ENCODE measurements at regions not wholly inside any gene's neighbourhood (a gene's known extent, or its start where the extent isn't known, plus 50 kb on each side); places are given as distances from the start of the nearest gene placed in this dataset.

DNA sequence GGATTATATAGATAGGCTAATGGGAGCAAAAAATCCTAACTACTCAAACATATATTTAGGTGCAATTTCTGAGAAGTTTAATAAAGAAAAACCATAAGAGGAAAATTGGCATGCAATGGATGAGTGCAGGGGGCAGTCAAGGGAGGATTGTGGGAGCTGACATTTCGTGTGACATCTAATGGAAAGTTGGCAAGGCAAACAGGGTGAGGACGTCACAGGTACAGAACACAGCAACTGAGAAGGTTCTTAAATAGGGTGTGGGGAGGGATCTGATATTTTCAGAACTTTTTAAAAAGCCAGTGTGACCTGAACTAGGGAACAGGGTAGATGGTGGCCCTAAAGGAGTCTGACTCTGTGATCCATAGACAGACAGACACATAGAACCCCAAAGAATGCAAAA lies 194.9 kb upstream of the GLI3 start:
- no peak for DNase-seq

DNA sequence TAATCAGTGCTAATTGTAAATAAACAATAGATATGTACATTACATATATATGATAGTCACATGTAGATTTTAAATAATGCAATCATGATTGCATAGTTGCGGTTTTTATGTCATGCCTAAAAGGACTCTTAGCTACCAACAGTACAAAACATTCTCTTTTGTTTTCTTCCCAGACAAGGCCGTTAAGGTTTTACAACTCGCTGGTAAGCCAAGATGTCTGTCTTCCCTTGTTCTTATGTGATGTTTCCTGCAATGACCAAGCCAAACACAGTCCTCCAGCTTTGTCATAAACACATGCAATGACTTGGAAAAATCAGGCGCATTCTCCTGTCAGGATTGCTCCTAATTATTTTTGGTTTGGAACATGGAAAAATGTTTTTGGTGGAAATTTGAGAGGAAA lies 192.3 kb upstream of the GLI3 start:
- no peak for DNase-seq

DNA sequence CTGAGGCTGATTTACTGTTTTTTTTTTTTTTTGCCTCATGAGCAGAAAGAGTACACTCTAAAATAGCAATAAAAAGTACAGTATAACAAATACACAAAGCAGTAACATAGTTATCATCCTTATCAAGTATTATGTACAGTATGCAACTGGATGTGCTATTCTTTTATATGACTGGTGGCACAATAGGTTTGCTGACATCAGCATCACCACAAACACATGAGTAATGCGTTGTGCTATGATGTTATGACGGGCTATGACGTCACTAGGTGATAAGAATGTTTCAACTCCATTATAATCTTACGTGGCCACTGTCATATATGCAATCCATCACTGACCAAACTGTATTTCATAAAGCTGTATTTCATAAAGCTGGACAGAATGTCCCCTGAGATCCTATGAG lies 189.2 kb upstream of the GLI3 start:
- DNase-seq, result no peak

DNA sequence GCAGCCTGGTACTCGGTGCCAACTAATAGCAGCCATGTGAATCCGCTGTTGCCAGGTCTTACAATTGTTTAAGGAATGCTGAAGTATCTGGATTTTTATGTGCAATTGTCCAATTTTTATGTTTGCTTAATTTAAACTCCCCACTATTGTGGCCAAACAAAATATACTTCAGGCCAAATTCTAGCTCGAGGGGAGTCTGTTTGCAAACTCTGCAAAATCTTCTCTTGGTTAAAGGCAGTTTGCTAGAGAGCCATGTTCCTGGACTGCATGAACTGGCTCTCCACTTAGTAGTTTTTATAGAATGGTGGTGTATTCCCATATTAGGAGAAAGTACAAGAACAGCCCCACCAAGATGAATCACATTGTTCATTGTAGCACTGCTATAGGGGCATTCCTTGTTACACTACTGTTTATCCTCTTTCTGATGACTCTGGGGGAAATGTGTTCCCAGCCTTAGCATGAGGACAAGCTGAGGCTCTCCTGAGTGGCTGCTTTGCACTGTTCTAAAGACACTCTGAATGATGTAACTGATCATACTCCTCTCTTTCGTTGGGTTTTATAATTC lies 178.0 kb upstream of the GLI3 start:
- no peak for DNase-seq

DNA sequence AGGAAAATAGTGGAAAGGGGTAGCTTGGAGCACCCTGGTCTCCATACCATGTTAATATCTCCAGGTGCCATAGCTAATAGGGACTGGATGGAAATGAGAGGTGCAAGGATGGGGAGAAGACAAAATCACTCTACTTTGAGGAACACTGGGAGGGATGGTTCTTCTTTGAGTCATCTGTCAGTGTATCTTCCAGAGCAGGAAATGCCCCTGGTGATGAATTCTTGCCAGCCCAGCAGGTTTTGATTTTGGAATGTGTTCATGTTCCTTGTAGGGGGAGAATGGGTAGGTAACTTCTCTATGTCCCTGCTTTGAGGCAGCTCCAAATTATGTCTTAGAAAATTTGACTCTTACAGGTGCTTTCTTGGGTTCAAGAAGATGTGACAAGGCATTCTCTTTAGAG lies 177.0 kb upstream of the GLI3 start:
- DNase-seq, result no peak

DNA sequence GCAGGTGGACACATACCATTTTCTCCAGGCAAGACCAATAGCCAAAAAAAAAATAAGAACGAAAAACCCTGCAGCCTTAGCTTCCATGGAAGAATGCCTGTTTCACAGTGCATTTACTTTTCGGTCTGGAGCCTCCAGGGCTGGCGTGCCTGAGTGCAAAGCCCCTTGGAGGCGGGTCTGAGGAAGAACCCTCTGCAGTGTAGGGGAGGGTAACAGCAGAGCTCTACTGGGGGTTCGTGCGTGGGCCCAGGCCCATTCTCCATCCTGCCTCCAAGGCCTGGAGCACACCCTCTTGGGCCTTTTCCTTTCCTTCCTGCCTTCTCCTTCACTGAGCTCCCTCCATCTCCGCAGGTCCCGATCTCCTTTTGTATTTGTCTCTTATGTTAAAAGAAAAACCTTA lies 172.3 kb upstream of the GLI3 start:
- DNase-seq, result no peak

DNA sequence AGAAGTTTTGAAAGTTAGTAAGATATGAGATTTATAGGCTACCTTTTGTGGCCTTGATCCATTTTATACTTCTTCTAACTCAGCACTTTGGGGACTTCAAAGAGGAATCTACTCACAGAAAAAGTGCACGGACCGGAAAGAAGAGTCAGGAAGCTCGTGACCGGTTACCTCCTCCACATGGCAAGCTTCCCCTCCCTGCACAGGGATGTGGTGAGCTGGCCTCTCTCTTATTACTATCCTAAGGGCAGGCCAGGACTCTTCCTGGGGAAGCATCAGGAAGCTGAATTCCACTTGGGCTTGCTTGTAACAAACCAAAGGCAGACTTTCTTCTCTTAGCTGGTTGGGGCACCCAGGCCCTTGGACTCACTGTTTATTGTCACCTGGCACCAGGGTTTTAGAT lies 170.8 kb upstream of the GLI3 start:
- no peak for DNase-seq

DNA sequence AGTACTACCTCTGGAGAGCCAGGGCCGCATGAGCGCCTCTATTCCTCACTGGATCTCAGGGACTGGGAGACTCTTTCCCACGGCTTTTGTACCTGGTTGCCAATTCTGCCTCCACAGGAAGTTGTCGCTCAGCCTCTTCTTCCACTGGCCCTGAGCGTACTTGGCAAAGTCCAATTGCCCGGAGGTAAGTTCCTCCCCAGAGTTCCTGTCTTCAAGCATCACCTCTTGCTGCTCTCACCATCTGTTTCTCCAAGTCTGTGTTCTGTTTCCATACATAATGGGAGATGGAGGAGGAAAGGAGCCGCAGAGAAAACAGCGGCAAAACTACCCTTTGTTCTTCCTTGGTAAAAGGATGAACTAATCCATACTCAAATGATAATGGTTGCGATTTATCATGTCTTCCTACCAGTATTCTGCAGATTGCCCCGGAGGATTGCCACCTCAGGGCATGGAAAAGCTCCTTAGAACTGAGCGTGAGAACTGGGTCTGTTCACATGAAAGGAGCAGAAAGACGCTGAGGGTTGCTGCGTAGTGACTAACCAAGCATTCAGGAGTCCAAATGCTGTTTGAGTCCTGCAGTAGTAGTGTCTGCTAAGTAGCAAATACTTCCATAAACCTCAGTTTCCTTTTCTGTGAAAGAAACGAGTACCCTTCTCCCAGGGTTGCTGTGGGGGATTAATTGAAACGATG lies 170.2 kb upstream of the GLI3 start:
- DNase-seq, result no peak

DNA sequence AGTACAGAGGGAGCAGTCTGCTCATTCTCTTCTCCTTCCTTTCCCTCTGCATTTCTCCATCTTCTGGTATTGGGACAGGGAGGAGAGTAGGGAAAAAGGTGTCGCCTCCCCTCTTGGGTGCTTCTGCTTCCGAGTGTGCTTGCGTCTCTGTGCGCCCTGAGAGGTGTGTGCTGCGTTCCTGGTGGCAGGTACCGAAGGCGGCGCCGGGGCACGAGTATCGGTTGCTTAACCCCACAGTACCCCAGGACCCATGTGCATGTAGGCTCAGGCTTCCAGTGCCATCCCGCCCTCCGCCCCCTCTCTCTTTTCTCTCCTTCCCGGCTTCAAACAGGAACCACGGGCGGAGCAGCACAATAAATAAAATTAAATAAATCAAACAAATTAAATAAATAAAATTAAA lies 169.3 kb upstream of the GLI3 start:
- DNase-seq, result no peak

DNA sequence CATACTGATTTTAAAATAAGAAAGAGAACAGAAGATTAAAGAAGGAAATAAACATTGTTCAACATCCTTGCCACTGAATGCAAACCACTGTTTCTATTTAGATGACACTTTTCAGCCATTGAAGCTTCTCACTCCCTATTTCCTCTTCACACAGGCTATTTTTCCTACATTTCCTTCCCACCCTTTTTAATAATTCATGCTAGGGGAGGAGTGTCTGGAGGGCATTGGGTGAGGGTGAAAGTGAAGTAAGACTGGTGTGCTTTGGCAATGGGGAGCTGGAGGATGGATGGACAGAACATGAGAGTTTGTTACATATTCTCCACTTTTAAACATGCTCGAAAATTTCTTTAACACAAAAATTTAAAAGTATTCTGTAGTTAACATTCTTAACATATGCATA lies 168.8 kb upstream of the GLI3 start:
- DNase-seq, result no peak

DNA sequence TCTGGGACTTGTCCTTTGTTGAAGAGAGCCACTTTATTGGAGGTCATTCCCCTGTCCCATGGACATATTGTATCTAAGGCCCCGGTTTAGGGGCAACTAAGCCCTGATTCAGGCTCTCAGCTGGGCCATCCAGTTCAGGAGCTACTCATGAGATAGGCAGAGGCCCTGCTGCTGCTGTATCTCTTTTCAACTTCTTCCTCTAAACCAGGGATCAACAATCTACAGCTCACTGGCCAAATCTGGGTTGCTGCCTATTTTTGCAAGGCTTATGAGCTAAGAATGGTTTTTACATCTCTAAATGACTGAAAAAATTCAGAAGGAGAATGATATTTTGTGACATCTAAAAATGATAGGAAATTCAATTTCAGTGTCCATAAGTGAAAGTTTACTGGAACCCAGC lies 166.8 kb upstream of the GLI3 start:
- no peak for DNase-seq

DNA sequence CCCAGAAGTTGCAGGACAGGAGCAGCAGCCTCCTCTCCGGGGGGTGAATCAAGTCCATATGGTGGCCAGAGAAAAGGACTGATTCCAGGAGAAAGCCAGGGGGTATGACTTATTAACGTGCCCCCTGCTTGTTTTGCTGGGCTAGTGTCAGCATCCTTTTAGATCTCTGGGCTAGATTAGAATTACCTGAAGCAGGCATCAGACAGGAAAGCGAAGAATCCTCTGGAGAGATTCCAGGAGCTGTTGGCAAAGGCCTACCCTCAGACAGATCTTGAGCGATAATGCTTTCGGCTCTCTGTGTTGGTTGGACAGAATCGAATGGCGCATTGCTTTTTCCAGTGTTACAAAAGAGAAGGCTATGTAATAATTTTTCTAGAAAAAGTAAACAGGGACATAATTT lies 164.0 kb upstream of the GLI3 start:
- DNase-seq, result no peak

DNA sequence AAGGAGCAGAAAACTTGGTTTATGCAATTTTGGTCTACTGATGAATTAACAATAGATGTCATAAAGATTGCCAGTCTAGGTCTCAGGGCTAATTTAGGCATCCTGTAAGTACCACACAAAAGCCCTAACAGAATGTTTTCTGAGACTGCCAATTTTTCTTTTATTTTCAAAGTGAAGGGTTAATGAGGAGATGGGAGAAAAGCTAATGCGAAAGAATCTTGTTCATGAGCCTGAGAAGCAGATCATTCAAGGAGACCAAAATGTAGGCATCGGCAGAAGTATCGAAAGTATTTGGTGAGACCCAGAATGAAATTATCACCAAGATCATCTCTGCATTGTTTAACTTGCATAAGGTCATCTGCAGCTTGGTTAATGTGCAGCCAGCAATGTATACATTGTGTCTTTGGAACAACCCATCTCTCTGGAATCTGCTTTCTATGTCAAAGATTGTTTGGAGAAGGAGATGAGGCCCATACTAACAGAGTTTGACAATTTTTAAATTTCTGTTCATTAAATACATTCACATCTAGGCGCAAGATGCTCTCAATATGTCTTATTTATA lies 163.3 kb upstream of the GLI3 start:
- no peak for DNase-seq

DNA sequence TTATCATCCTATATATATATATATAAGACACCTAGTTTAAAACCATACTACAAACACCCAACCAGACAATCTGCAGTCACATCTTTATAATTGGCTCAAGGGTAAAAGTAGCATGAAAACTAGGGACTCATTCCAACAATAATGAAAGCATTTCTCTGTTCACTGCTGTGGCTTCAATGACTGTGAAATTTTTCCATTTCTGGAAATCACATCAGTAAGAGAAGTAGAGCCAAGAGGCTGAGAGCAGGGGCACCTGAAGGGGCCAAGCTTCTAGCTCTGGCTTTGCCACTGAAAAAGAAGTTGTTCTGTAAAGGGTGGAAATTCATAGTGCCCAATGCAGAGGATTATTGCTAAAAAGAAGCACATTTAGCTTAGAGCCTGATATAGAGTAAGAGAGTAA lies 158.6 kb upstream of the GLI3 start:
- no peak for DNase-seq

DNA sequence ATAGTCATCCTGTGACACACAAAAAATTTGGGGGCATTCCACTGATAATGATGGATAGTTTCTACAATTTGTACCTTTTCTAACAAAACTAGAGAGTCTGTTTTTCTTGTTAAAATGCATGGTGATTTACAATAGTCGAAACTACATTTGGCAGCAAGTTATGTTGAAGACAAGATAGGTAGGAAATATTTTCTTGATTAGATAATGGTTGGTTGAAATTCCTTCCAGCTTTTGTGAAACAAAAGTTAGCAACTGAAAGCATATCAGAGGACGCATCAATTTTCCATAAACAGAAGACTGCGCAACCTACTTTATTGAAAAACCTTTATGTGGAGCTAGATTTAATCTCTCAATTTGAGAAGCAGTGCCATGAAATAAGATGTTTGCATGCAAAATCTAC lies 155.8 kb upstream of the GLI3 start:
- DNase-seq, result no peak

DNA sequence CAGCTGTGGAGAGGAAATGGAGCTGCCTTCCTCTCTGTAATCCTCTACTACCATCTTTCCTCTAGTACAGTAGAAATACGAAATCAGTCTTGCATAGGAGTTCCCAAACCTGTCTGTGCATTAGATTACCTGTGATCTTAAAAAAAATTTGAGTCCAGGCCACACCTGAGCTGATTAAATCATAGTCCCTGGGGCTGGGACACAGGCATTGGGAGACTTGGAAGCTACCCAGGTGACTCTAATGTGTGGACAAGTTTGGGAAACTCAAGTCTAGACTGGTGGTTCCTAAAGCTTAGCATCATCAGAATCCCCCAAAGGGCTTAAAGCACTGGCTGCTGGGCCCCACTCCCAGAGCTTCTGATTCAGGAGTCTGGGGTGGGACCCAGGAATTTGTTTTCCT lies 152.7 kb upstream of the GLI3 start:
- no peak for DNase-seq

DNA sequence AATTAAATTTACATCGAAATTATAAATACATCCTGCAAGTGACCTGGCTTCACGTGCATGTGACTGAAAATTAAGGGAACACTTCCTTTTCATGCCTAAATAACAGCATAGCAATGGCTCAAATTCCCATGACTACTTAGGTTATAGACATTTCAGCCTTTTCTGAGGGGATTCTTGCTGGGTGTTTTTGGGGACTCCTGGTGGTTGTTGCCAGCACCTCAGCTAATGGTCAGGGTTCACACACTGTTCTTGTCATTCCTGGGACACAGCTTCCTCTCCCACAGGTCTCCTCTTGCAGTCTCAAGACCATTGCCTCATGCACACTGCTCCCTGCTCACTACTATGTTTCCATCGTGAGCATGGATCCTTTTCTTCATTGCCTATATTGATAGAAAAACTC lies 148.9 kb upstream of the GLI3 start:
- DNase-seq, result no peak

DNA sequence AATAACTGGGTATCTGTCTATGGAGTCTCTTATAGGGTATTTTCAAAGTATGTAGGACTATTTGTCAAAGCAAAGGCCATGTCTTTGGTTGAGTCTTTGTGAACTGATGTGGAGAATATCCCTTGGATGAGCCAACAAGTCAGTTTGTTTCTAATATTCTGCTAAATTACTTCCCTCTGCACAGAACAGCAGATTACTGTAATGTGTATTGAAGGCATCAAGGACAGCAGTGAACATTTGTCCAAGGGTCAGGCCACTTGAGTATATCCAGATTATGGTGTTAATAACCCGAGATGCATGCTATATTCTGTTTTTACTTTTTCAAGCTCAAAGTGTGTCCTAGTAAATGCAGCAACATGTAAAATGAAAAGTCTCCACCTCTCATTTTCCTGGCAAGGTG lies 144.2 kb upstream of the GLI3 start:
- no peak for DNase-seq

DNA sequence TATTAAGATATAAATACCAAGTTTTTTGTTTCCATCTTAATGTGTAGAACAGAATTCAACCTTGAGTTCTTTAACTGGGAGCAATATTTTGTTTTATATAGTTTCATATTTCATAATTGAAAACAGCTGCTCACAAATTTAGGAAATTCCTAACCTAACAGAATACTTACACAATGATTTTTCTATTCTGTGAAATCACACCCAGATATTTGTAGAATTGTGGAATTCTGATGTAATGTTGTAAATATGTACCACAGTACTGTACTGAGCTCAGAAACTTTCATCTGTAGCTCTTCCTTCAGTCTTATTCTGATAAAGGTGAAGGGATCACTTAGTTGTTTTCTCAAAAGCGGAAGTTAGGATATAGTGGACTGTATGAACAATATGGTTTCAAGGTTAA lies 143.4 kb upstream of the GLI3 start:
- no peak for DNase-seq

DNA sequence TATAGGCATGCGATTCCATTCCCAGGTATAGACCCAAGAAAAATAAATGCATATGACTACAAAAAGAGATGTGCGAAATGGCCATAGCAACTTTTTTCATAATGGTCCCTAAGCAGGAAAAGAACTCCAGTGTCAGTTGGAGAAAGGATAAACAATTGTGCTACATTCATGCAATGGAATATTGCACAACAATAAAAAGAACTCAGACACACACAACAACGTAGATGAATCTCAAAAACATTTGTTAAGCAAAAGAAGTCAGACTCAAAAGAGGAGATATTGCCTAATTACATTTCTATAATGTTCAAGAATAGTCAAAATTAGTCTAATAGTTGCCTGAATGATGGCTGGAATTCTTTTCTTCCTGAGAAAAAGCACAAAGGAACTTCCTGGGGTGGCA lies 141.1 kb upstream of the GLI3 start:
- DNase-seq, result no peak

DNA sequence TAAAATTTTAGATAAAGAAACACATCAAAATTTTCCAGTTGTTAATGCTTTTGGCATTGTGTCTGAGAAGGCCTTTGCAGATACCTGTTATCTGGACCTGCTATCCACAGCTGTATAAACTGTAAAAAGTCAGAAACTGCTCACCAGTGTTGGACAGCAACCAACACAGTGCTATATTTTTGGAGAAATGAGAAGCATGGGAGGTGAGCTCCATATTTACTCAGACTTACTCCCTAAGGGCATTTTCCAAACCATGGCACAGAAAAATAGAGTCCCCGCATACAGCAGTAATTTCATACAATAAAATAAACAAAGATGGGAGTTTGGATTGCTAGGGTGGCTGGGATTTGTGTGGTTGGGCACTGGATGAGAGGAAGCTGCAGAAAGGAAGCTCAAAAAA lies 136.3 kb upstream of the GLI3 start:
- no peak for DNase-seq

DNA sequence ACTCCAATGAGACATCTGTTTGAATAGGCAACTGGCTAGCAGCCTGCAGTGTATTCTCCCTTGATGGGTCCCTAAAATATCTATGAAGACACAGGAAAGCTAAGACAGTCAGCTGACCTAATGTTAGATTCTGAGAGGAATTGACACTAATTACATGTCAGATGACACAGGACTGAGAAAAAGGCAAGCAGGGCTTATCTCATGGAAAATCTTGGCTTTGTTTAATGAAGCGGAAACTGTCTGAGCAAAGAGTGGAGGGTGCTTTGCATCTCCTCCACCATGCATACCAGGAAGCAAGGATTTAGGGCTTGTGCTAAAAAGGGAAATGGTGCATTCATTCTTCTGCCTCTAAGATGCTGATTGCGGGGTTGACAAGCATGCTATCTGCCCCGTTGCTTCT lies 135.5 kb upstream of the GLI3 start:
- DNase-seq, result peak; percentile 13

DNA sequence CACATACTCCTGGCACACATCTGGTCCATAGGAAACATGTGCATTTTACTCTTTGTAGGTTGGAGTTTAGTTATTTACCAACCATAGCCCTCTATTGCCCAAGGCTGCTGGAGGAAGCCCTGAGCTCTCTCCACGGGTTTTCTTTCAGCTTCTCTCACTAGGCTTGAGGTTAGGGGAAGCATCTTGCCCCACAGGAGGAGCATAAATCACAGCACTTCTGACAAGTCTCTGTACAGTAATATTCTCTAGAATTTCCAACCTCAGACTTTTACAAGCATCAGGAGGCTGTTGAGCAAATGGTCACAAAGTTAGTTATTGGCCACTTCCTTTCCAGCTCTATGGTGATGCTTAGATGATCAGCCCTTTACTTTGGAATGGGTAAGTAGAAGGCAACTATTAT lies 122.9 kb upstream of the GLI3 start:
- no peak for DNase-seq

DNA sequence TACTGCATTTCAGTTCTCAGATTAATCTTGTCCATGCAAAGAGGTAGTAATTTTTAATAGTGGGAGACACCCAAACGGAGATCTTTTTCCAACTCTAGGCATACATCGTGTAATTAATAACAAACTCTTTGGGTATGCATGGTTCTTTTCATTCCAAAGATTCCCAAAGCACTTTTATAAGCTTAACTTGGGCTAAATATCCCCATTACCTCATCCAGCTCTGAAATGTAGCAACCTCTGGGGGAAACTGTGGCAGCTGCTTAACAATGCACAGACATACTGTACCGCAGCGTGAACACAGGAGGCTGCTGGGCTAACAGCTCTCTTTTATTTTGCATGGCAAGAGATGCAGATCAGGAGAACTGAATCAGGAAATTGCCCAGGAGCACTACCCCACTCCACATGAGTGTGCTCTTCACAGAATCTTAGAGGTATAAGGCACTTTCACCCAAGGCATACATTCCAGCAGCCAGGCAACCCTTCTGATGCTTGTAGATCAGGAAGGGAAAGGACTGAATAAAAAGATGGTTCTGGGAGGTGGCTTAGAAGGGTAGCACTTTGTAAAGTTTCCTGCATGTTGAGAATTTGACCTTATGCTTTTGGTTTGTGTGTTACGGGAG lies 114.4 kb upstream of the GLI3 start:
- no peak for DNase-seq

DNA sequence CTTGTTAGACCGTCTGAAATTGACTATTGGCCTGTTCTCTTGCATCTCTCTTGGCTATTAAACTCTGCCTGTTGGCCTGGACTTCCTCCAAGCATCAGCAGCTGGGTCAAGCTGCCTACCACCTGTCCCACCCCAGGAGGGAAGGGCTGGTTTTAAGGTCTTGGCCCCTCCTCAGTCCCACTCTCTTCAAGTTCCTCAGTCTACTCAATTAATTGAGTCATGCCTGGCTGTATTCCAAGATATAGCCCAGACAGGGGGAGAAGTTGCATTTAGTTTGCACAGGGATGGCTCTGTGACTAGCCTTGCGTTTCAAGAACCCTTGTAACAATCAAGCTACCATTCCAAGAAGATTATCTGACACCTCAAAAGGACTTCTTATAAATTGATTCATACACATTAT lies 113.8 kb upstream of the GLI3 start:
- DNase-seq, result no peak

Data from NCI-H1048 (cell line).